Immature natural killer cell (primary cell): ENCODE measurements at regions not wholly inside any gene's neighbourhood (a gene's known extent, or its start where the extent isn't known, plus 50 kb on each side); places are given as distances from the start of the nearest gene placed in this dataset.
"Not testable (repeated sequence)": the region's sequence is repeated elsewhere in the genome, so short reads cannot be mapped to it uniquely, and the experiment has no call there.

Source experiments
- DNase-seq, 3 donors: peaks; one replicate each; pipeline ENCODE4 v3.0.0; 2022; ENCODE audit warnings: mixed read lengths in 1 of 3
- H3K27ac Mint-ChIP-seq, 6 donors: one replicate each; pipeline ENCODE4 v1.8.0; 2020; ENCODE audit warnings: mixed read lengths in 6 of 6, mild to moderate bottlenecking in 5 of 6, inconsistent platforms in 4 of 6, moderate library complexity in 3 of 6
- H3K27me3 Mint-ChIP-seq, 3 donors: one replicate each; pipeline ENCODE4 v1.8.0; 2020 to 2021; ENCODE audit warnings: low read depth in 3 of 3, mild to moderate bottlenecking in 3 of 3, mixed read lengths in 3 of 3, moderate library complexity in 3 of 3, inconsistent platforms in 1 of 3
- H3K36me3 Mint-ChIP-seq, 3 donors: one replicate each; pipeline ENCODE4 v1.8.0; 2020; ENCODE audit warnings: mixed read lengths in 3 of 3, inconsistent platforms in 2 of 3, mild to moderate bottlenecking in 2 of 3
- H3K4me1 Mint-ChIP-seq, 2 donors: one replicate each; pipeline ENCODE4 v1.8.0; 2020; ENCODE audit warnings: inconsistent platforms in 2 of 2, mild to moderate bottlenecking in 2 of 2, mixed read lengths in 2 of 2, moderate library complexity in 1 of 2
- H3K4me3 Mint-ChIP-seq, 5 donors: one replicate each; pipeline ENCODE4 v1.8.0; 2020; ENCODE audit warnings: mild to moderate bottlenecking in 5 of 5, mixed read lengths in 5 of 5, inconsistent platforms in 3 of 5, moderate library complexity in 3 of 5
- H3K9me3 Mint-ChIP-seq, 6 donors: one replicate each; pipeline ENCODE4 v1.8.0; 2020; ENCODE audit warnings: mild to moderate bottlenecking in 6 of 6, mixed read lengths in 6 of 6, inconsistent platforms in 4 of 6, moderate library complexity in 3 of 6

DNA sequence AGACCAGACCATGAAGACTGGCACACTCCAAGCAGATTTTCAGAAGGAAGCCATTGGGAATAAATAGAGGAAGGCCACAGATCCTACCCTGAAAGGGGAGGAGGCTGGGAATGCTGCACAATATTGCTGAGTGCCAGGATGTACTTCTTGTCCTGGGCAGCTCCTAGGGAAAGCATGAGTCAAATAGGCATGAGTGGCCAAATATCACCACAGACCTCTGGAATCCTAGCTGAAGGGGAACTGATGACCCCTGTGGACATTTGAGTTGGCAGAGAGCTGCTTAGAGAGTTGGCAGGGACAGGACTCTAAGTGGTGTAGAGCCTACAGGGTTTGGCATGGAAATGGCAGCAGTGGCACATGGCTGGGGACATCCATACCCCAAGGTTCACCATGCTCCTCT lies 234.3 kb upstream of the TRPC4 start:
- Mint-ChIP-seq H3K9me3 (peaks cover 14 to 64% (median 28%) of the 10 kb centered on the region in 6 donors), H3K4me3 (no peak overlapping the region), H3K27ac (no peak overlapping the region), H3K4me1 (no peaks in the 10 kb centered on the region), H3K36me3 (no peaks in the 10 kb centered on the region), H3K27me3 (no peaks in the 10 kb centered on the region)
- DNase-seq = no peak

DNA sequence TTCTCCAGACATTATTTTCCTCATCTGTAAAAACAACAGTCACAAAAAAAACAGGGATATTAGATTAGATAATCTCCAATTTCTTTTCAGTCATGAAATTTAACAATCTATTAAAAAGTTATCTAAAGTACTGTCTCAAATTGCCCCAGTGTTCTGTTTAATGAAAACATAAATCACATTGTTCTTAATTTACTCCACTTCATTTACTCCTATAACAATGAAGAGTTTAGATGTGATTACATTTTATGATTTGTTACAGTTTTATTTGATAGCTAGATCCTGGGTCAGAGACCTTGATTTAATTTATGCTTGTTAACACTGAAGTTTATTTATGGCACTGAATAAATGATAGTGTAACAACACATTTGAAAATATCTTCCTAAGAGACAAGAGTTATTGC lies 230.2 kb upstream of the TRPC4 start:
- Mint-ChIP-seq H3K4me3 (no peak overlapping the region), H3K27me3 (no peaks in the 10 kb centered on the region), H3K27ac (no peak overlapping the region), H3K9me3 (peaks cover 5 to 41% (median 18%) of the 10 kb centered on the region in 6 donors), H3K4me1 (no peaks in the 10 kb centered on the region), H3K36me3 (no peaks in the 10 kb centered on the region)
- no peak for DNase-seq

DNA sequence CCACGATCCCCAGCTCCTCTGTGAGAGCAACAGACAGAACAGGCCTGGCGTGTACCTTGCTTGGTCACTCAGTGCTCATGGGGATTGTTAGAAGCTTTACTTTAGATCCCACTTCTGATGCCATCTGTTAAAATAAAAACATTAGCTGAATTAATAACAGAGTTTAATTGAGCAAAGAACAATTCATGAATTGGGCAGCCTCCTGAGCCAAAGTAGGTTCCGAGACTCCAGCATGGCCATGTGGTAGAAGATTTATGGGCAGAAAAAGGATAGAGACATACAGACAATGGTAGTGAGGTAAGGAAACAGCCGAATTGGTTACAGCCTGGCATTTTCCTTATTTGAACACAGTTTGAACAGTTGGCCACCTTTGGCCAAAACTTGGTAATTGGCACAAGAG lies 223.9 kb upstream of the TRPC4 start:
- peaks cover 0 to 42% (median 11%) of the 10 kb centered on the region in 6 donors for H3K9me3 Mint-ChIP-seq
- H3K4me1 Mint-ChIP-seq = no peaks in the 10 kb centered on the region
- H3K27me3 Mint-ChIP-seq = peaks cover 0 to 2% (median 0%) of the 10 kb centered on the region in 3 donors
- no peak for DNase-seq
- H3K27ac Mint-ChIP-seq = no peak overlapping the region
- peaks cover 0 to 4% (median 0%) of the 10 kb centered on the region in 3 donors for H3K36me3 Mint-ChIP-seq
- H3K4me3 Mint-ChIP-seq = no peak overlapping the region

- Mint-ChIP-seq H3K36me3 (peaks cover 0 to 4% (median 3%) of the 10 kb centered on the region in 3 donors), H3K9me3 (peaks cover 0 to 47% (median 12%) of the 10 kb centered on the region in 6 donors), H3K27me3 (peaks cover 0 to 2% (median 0%) of the 10 kb centered on the region in 3 donors), H3K27ac (no peak overlapping the region), H3K4me3 (no peak overlapping the region), H3K4me1 (no peaks in the 10 kb centered on the region)
- no peak for DNase-seq
Observed at GRCh38 chr13:38090913-38091312, 221.3 kb upstream of the TRPC4 start.

- Mint-ChIP-seq H3K4me3 (no peak overlapping the region), H3K4me1 (no peaks in the 10 kb centered on the region)
Observed at GRCh38 chr13:38086721-38087120, 217.1 kb upstream of the TRPC4 start.

GRCh38 chr13:38086013-38086412 lies 216.4 kb upstream of the TRPC4 start:
- H3K36me3 Mint-ChIP-seq = peaks cover 0 to 4% (median 3%) of the 10 kb centered on the region in 3 donors
- peaks cover 0 to 3% (median 0%) of the 10 kb centered on the region in 3 donors for H3K27me3 Mint-ChIP-seq
- H3K27ac Mint-ChIP-seq = no peak overlapping the region
- H3K4me1 Mint-ChIP-seq = no peaks in the 10 kb centered on the region
- DNase-seq = no peak
- no peak overlapping the region for H3K4me3 Mint-ChIP-seq
- H3K9me3 Mint-ChIP-seq = peaks cover 11 to 62% (median 23%) of the 10 kb centered on the region in 6 donors

More at GRCh38 chr13:38086721-38087120, 217.1 kb upstream of the TRPC4 start:
- Mint-ChIP-seq H3K9me3 (peaks cover 9 to 59% (median 22%) of the 10 kb centered on the region in 6 donors), H3K36me3 (peaks cover 0 to 4% (median 3%) of the 10 kb centered on the region in 3 donors), H3K27me3 (peaks cover 0 to 2% (median 0%) of the 10 kb centered on the region in 3 donors), H3K27ac (no peak overlapping the region)
- DNase-seq = no peak

- no peak for DNase-seq
- H3K27me3 Mint-ChIP-seq = peaks cover 0 to 3% (median 0%) of the 10 kb centered on the region in 3 donors
- no peak overlapping the region for H3K27ac Mint-ChIP-seq
- peaks cover 0 to 4% (median 4%) of the 10 kb centered on the region in 3 donors for H3K36me3 Mint-ChIP-seq
- H3K4me1 Mint-ChIP-seq = no peaks in the 10 kb centered on the region
- no peak overlapping the region for H3K4me3 Mint-ChIP-seq
- H3K9me3 Mint-ChIP-seq = peaks cover 14 to 63% (median 20%) of the 10 kb centered on the region in 6 donors
Observed at GRCh38 chr13:38073931-38074330, 204.4 kb upstream of the TRPC4 start.

DNA sequence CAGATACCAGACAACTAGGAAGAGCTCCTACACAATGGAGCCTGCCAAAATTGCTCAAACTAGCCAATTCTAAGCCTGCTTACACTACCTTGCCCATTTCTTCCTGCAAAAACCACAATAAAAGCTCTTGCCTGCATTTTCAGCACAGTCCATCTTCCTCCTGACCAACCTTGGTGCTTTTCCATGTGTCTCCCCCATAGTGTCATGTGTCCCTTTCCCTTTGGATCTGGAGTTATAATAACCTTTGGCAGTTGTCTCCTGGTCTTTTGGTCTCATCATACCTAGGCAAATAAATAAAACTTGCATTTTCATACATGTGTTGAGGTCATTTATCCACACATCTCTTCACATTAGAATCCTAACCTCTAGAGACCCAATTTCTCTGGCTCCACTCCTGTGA lies 203.1 kb upstream of the TRPC4 start:
- Mint-ChIP-seq H3K4me1 (no peaks in the 10 kb centered on the region), H3K36me3 (peaks cover 0 to 8% (median 0%) of the 10 kb centered on the region in 3 donors), H3K27me3 (peaks cover 0 to 2% (median 0%) of the 10 kb centered on the region in 3 donors), H3K4me3 (no peak overlapping the region), H3K9me3 (peaks cover 12 to 56% (median 17%) of the 10 kb centered on the region in 6 donors), H3K27ac (no peak overlapping the region)
- no peak for DNase-seq

DNA sequence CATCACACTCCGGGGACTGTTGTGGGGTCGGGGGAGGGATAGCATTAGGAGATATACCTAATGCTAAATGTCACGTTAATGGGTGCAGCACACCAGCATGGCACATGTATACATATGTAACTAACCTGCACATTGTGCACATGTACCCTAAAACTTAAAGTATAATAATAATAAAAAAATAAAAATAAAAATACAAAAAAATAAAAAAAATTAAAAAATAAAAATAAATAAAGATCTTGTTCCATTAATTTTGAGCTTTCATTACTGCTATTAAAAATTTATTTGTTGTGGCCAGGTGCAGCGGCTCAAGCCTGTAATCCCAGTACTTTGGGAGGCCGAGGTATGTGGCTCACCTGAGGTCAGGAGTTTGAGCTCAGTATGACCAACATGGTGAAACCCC lies 201.8 kb upstream of the TRPC4 start:
- not testable (repeated sequence) for H3K36me3 Mint-ChIP-seq, H3K27ac Mint-ChIP-seq, DNase-seq, H3K27me3 Mint-ChIP-seq, H3K4me1 Mint-ChIP-seq, H3K4me3 Mint-ChIP-seq
- H3K9me3 Mint-ChIP-seq = peaks cover 9 to 56% (median 23%) of the 10 kb centered on the region in 6 donors

DNA sequence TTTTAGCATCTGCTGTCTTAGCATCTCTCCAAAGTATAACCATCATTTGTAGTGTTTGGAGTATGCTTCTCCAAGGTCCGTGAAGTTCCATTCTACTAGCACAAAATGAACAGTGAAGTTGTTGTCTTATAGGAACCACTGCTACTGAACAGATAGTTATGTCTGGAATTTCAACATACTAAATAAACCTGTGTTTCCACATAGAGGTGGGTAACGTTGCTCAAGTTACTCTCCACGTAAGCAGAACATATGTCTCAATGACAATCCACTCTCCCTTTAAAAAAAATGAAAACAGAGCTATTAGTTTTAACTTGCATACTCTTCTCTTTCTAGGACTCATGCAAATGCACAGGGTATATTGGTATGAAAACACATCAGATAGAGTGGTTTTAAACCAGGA lies 184.3 kb upstream of the TRPC4 start:
- Mint-ChIP-seq H3K27ac (no peak overlapping the region), H3K4me3 (no peak overlapping the region), H3K9me3 (peaks cover 2 to 26% (median 14%) of the 10 kb centered on the region in 6 donors), H3K36me3 (no peaks in the 10 kb centered on the region), H3K4me1 (no peaks in the 10 kb centered on the region), H3K27me3 (peaks cover 0 to 2% (median 0%) of the 10 kb centered on the region in 3 donors)
- no peak for DNase-seq

GRCh38 chr13:38046049-38046376 lies 176.4 kb upstream of the TRPC4 start:
- Mint-ChIP-seq H3K36me3 (peaks cover 2 to 6% (median 3%) of the 10 kb centered on the region in 3 donors), H3K27ac (no peak overlapping the region), H3K4me1 (no peaks in the 10 kb centered on the region), H3K27me3 (peaks cover 0 to 2% (median 0%) of the 10 kb centered on the region in 3 donors), H3K4me3 (no peak overlapping the region), H3K9me3 (peaks cover 16 to 73% (median 41%) of the 10 kb centered on the region in 6 donors)
- no peak for DNase-seq

DNA sequence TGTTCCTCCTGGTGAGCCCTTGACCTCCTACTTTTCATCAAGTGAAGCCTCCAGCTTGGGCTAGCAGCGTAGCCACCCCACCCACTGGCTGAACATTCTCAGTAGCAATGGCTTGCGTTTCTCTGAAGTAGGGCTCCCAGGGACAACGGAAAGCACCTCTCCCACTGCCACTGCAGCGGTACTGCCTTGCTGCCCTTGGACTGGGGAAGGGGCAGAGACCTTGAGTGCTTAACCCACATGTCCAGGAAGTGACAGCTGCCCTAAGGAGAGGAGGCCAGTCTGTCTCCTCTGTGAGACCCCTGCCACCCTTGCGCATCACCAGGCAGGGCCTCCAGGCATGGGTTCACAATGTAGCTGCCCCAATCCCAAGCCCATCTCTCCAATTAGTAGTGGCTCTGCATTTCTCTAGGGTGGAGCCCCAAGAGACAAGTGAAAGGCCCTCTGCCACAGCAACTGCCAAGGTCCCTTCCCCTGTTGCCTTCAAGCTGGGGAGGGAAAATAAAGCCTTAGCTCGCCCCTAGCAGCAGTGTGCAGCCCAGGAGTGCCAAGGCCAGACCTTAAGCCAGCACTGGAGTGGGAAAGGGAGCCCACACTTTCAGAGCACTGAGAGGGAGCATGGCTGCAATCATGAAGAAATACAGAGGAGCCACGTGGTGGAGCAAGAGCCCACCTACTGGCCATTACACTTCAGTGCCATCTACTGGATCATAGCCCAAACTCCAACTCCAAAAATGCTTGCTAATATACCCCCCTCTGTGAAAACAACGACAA lies 175.9 kb upstream of the TRPC4 start:
- Mint-ChIP-seq H3K4me3 (no peak overlapping the region), H3K9me3 (peaks cover 16 to 70% (median 37%) of the 10 kb centered on the region in 6 donors), H3K27ac (no peak overlapping the region), H3K4me1 (no peaks in the 10 kb centered on the region), H3K27me3 (peaks cover 0 to 2% (median 0%) of the 10 kb centered on the region in 3 donors), H3K36me3 (peaks cover 3 to 6% (median 3%) of the 10 kb centered on the region in 3 donors)
- no peak for DNase-seq

- peaks cover 0 to 2% (median 0%) of the 10 kb centered on the region in 3 donors for H3K27me3 Mint-ChIP-seq
- H3K9me3 Mint-ChIP-seq = peaks cover 14 to 65% (median 33%) of the 10 kb centered on the region in 6 donors
- H3K27ac Mint-ChIP-seq = no peak overlapping the region
- DNase-seq = no peak
- no peak overlapping the region for H3K4me3 Mint-ChIP-seq
- peaks cover 3 to 6% (median 3%) of the 10 kb centered on the region in 3 donors for H3K36me3 Mint-ChIP-seq
- no peaks in the 10 kb centered on the region for H3K4me1 Mint-ChIP-seq
Observed at GRCh38 chr13:38044067-38044466, 174.5 kb upstream of the TRPC4 start.

GRCh38 chr13:38042771-38043170 lies 173.2 kb upstream of the TRPC4 start:
- peaks cover 3 to 6% (median 3%) of the 10 kb centered on the region in 3 donors for H3K36me3 Mint-ChIP-seq
- no peak overlapping the region for H3K27ac Mint-ChIP-seq
- H3K27me3 Mint-ChIP-seq = peaks cover 0 to 2% (median 0%) of the 10 kb centered on the region in 3 donors
- peaks cover 14 to 53% (median 26%) of the 10 kb centered on the region in 6 donors for H3K9me3 Mint-ChIP-seq
- H3K4me3 Mint-ChIP-seq = no peak overlapping the region
- H3K4me1 Mint-ChIP-seq = no peaks in the 10 kb centered on the region
- DNase-seq = no peak
